ENCODE measurements at regions not wholly inside any gene's neighbourhood (a gene's known extent, or its start where the extent isn't known, plus 50 kb on each side); places are given as distances from the start of the nearest gene placed in this dataset.

DNA sequence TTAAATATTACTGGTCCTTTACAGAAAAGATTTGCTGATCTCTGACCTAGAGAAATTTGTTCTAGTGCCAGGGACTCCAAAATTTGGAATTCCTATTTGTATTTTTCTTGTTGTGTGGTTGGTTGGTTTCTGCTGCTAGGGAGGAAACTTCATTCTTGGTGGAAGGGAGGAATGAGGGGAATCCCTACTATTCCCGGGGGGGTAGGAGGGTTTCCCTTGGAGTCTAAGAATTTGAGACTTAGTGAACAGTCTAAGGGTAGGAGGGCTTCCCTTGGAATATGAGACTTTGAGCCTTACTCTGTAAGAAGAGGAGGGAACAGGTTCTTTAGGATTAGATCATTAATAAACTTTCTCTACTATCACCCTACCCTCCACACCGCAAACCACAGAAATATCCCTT is 67.1 kb upstream of the ADGRF1 start:
- TF ChIP-seq, protein P1, sequence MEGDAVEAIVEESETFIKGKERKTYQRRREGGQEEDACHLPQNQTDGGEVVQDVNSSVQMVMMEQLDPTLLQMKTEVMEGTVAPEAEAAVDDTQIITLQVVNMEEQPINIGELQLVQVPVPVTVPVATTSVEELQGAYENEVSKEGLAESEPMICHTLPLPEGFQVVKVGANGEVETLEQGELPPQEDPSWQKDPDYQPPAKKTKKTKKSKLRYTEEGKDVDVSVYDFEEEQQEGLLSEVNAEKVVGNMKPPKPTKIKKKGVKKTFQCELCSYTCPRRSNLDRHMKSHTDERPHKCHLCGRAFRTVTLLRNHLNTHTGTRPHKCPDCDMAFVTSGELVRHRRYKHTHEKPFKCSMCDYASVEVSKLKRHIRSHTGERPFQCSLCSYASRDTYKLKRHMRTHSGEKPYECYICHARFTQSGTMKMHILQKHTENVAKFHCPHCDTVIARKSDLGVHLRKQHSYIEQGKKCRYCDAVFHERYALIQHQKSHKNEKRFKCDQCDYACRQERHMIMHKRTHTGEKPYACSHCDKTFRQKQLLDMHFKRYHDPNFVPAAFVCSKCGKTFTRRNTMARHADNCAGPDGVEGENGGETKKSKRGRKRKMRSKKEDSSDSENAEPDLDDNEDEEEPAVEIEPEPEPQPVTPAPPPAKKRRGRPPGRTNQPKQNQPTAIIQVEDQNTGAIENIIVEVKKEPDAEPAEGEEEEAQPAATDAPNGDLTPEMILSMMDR (IDR thresholded peaks at IDR 0.05): no peak
- no peak for TF ChIP-seq EZH2 (IDR thresholded peaks at IDR 0.05; ENCODE audit: borderline replicate concordance, insufficient read depth, low read depth, low read length, poor library complexity, severe bottlenecking)

All from B cell (primary cell).